AG04450 (cell line): ENCODE measurements at regions not wholly inside any gene's neighbourhood (a gene's known extent, or its start where the extent isn't known, plus 50 kb on each side); places are given as distances from the start of the nearest gene placed in this dataset.

Source experiments
- CTCF ChIA-PET: fragments of 300-600, 350-600 bp; formaldehyde crosslinking; extraction: SDS; loops from one replicate; lab custom pipeline; 2022; ENCODE audit warnings: antibody characterized with exemption, inconsistent platforms; lab: Charles Lee
- POLR2A ChIA-PET: fragments of 350-600 bp; formaldehyde crosslinking; extraction: SDS; loops from one replicate; lab custom pipeline; 2021; ENCODE audit warnings: antibody characterized with exemption, inconsistent platforms; lab: Yijun Ruan, JAX
- DNase-seq: peaks from one replicate; pipeline ENCODE4 v3.0.0-alpha.2; 2011; ENCODE audit warnings: low read depth, low spot score
- H3K27ac ChIP-seq: one replicate; pipeline ENCODE4 v1.5.1; 2012; ENCODE audit warnings: low read depth, low read length, control low read depth
- H3K27me3 ChIP-seq: one replicate; pipeline ENCODE4 v1.6.0; 2012; ENCODE audit warnings: low read length; ENCODE audit not compliant: control insufficient read depth, insufficient read depth
- H3K4me3 ChIP-seq: 2 replicates; pipeline ENCODE4 v1.5.1; 2011; ENCODE audit warnings: mild to moderate bottlenecking, low read depth, low read length, control low read depth
- H3K9me3 ChIP-seq: 2 replicates; pipeline ENCODE4 v1.5.1; 2012; ENCODE audit warnings: low read length; ENCODE audit not compliant: control insufficient read depth, insufficient read depth
- TF ChIP-seq, protein P1 (sequence below): IDR thresholded peaks from 2 replicates; pipeline ENCODE4 v1.5.1; 2011; ENCODE audit warnings: low read depth, low read length, control low read depth, inconsistent platforms

DNA sequence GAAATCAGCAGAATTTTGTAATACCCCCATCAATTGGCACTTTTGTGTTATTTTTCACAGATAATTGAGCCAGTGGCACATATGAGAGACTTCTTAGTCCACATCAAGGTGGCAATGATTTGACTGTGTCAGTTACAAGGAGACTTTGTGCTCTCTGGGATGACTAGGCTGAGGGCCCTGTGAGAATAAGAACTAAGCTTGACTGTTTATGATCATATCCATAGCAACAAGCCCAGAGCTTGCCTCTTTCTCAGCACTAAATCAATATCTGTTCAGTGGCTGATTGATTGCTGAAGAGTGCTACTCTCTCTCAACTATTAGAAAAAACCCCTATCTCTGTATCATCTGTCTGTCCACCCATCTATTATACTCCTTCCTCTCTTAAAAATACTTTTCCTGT is 185.3 kb upstream of the PLPP4 start:
- no peaks in the 10 kb centered on the region for H3K27me3 ChIP-seq
- H3K27ac ChIP-seq, result no peak overlapping the region
- TF ChIP-seq, protein P1, sequence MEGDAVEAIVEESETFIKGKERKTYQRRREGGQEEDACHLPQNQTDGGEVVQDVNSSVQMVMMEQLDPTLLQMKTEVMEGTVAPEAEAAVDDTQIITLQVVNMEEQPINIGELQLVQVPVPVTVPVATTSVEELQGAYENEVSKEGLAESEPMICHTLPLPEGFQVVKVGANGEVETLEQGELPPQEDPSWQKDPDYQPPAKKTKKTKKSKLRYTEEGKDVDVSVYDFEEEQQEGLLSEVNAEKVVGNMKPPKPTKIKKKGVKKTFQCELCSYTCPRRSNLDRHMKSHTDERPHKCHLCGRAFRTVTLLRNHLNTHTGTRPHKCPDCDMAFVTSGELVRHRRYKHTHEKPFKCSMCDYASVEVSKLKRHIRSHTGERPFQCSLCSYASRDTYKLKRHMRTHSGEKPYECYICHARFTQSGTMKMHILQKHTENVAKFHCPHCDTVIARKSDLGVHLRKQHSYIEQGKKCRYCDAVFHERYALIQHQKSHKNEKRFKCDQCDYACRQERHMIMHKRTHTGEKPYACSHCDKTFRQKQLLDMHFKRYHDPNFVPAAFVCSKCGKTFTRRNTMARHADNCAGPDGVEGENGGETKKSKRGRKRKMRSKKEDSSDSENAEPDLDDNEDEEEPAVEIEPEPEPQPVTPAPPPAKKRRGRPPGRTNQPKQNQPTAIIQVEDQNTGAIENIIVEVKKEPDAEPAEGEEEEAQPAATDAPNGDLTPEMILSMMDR, result no peak
- H3K4me3 ChIP-seq, result no peak overlapping the region
- CTCF ChIA-PET, result no interaction called here
- POLR2A ChIA-PET, result no interaction called here
- DNase-seq, result no peak
- H3K9me3 ChIP-seq, result peaks cover 18% of the 10 kb centered on the region

GRCh38 chr10:120272350-120272749 is 184.7 kb upstream of the PLPP4 start:
- Histone ChIP-seq H3K9me3 (peaks cover 18% of the 10 kb centered on the region), H3K4me3 (no peak overlapping the region), H3K27me3 (no peaks in the 10 kb centered on the region), H3K27ac (no peak overlapping the region)
- DNase-seq, result no peak
- POLR2A ChIA-PET, result no interaction called here
- TF ChIP-seq, protein P1, result no peak
- CTCF ChIA-PET, result no interaction called here

GRCh38 chr10:120278069-120278468 is 179.0 kb upstream of the PLPP4 start:
- H3K27me3 ChIP-seq, result no peaks in the 10 kb centered on the region
- CTCF ChIA-PET, result no interaction called here
- POLR2A ChIA-PET, result no interaction called here
- H3K9me3 ChIP-seq, result peaks cover 32% of the 10 kb centered on the region
- H3K4me3 ChIP-seq, result no peak overlapping the region
- TF ChIP-seq, protein P1, result no peak
- no peak for DNase-seq
- no peak overlapping the region for H3K27ac ChIP-seq

DNA sequence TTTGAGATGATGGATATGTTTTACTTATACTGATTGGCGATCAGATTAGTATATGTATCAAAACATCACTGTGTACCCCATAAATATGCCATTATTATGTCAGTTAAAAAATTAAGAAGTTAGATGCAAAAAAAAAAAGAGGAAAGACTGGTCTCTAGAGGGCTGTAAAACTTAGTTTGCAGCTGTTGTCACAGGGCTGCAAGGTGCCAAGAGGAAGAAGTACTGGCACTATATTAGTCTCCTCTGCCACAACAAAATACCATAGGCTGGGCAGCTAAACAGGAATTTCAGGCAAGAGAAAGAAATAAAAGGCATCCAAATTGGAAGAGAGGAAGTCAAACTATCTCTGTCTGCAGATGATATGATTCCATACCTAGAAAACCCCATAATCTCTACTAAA is 177.8 kb upstream of the PLPP4 start:
- no peaks in the 10 kb centered on the region for H3K27me3 ChIP-seq
- no peak overlapping the region for H3K4me3 ChIP-seq
- DNase-seq, result no peak
- H3K9me3 ChIP-seq, result peaks cover 29% of the 10 kb centered on the region
- TF ChIP-seq, protein P1, result no peak
- ChIA-PET POLR2A (no interaction called here), CTCF (no interaction called here)
- no peak overlapping the region for H3K27ac ChIP-seq

GRCh38 chr10:120282421-120282820 is 174.6 kb upstream of the PLPP4 start:
- Histone ChIP-seq H3K27ac (no peak overlapping the region), H3K27me3 (no peaks in the 10 kb centered on the region), H3K4me3 (no peak overlapping the region), H3K9me3 (peaks cover 37% of the 10 kb centered on the region)
- POLR2A ChIA-PET, result no interaction called here
- TF ChIP-seq, protein P1, result no peak
- no peak for DNase-seq
- CTCF ChIA-PET, result no interaction called here
